GM12878 (cell line): ENCODE measurements at regions not wholly inside any gene's neighbourhood (a gene's known extent, or its start where the extent isn't known, plus 50 kb on each side); places are given as distances from the start of the nearest gene placed in this dataset.

Source experiments
- ATAC-seq: fragments of 200-7000 bp; cut with Tn5 transposase; 3 replicates; pipeline ENCODE4 v1.9.1; 2020; ENCODE audit warnings: mild to moderate bottlenecking, moderate library complexity
- BruUV-seq: library from RNA; stranded (reverse); fragments of 400-500 nt; replicated peaks from 2 replicates; lab custom pipeline; 2021; lab: Mats Ljungman, UMichigan
- CTCF ChIA-PET: fragments of 300-600 bp; sonication (Branson Sonifier 250); formaldehyde crosslinking; extraction: SDS; loops from one replicate; lab custom pipeline; 2021; ENCODE audit warnings: inconsistent platforms; lab: Yijun Ruan, JAX
- POLR2A ChIA-PET: fragments of 350-600 bp; formaldehyde crosslinking; extraction: SDS; loops from one replicate; lab custom pipeline; 2021; ENCODE audit warnings: inconsistent platforms; lab: Charles Lee
- RAD21 ChIA-PET: fragments of 300-600 bp; sonication (Branson Sonifier 250); formaldehyde crosslinking; loops from one replicate; lab custom pipeline; 2023; ENCODE audit warnings: antibody characterized with exemption; ENCODE audit not compliant: unreplicated experiment; lab: Charles Lee
- SMC1A ChIA-PET: fragments of 300-600 bp; sonication (Branson Sonifier 250); formaldehyde crosslinking; loops from one replicate; lab custom pipeline; 2023; ENCODE audit not compliant: unreplicated experiment, uncharacterized antibody; lab: Charles Lee
- DNase-seq: peaks from one replicate; pipeline ENCODE4 v3.0.0-alpha.2; 2011; ENCODE audit warnings: low read depth, low spot score
- FAIRE-seq: peaks from 3 replicates; lab custom pipeline; 2011; peaks lifted over from hg19 to GRCh38; lab: Jason Lieb, UNC
- H2AFZ ChIP-seq: 2 replicates; pipeline ENCODE4 v1.6.0; 2011; ENCODE audit warnings: low read depth, low read length, control low read depth; ENCODE audit not compliant: control insufficient read depth
- H3K27ac ChIP-seq: 2 replicates; pipeline ENCODE4 v1.5.1; 2011; ENCODE audit warnings: control low read depth; ENCODE audit not compliant: control insufficient read depth, insufficient read depth
- H3K27me3 ChIP-seq, 2 experiments: replicated peaks in 1 of 2; 2 replicates each; pipeline versions ENCODE4 v1.6.0 to v1.6.1; 2011; ENCODE audit warnings: low read length in 1 of 2; ENCODE audit not compliant: control insufficient read depth in 2 of 2, insufficient read depth in 2 of 2
- H3K36me3 ChIP-seq, 2 experiments: 2 replicates each; pipeline ENCODE4 v1.5.1; 2011; ENCODE audit warnings: low read length in 1 of 2; ENCODE audit not compliant: control insufficient read depth in 2 of 2, insufficient read depth in 2 of 2
- H3K4me1 ChIP-seq: 2 replicates; pipeline ENCODE4 v1.6.1; 2011; ENCODE audit warnings: mild to moderate bottlenecking, low read length, moderate library complexity, mixed read lengths; ENCODE audit not compliant: control insufficient read depth, insufficient read depth
- H3K4me2 ChIP-seq: 2 replicates; pipeline ENCODE4 v1.6.0; 2011; ENCODE audit warnings: control low read depth; ENCODE audit not compliant: control insufficient read depth, insufficient read depth
- H3K4me3 ChIP-seq: fragments of 200-600 bp; sonication (generic); 2 replicates; pipeline ENCODE4 v1.5.1; 2016
- H3K79me2 ChIP-seq: 2 replicates; pipeline ENCODE4 v1.6.0; 2011; ENCODE audit warnings: low read length; ENCODE audit not compliant: control insufficient read depth, insufficient read depth
- H3K9ac ChIP-seq: 2 replicates; pipeline ENCODE4 v1.8.0; 2011; ENCODE audit warnings: low read length, control low read depth, mixed read lengths; ENCODE audit not compliant: control insufficient read depth, insufficient read depth
- H3K9me3 ChIP-seq: replicated peaks from 3 replicates; pipeline ENCODE4 v1.5.1; 2011; ENCODE audit warnings: mild to moderate bottlenecking, low read length; ENCODE audit not compliant: control insufficient read depth, insufficient read depth
- H4K20me1 ChIP-seq: 2 replicates; pipeline ENCODE4 v1.6.0; 2011; ENCODE audit not compliant: control insufficient read depth, insufficient read depth
- ASH2L ChIP-seq: fragments of 300-600, 200-600 bp; sonication (generic); IDR thresholded peaks from 2 replicates; pipeline ENCODE4 v1.6.1; 2017; ENCODE audit warnings: low read depth, mild to moderate bottlenecking, borderline replicate concordance
- CBX3 ChIP-seq: fragments of 200-600 bp; sonication (generic); IDR thresholded peaks from 2 replicates; pipeline ENCODE4 v1.6.1; 2016; ENCODE audit warnings: low read depth, borderline replicate concordance
- CHD4 ChIP-seq: fragments of 200-600 bp; sonication (generic); IDR thresholded peaks from 2 replicates; pipeline ENCODE4 v1.6.1; 2016; ENCODE audit warnings: mild to moderate bottlenecking
- EP300 ChIP-seq, 2 experiments: fragments of 150-350 bp in 1 of 2; IDR thresholded peaks; 2 replicates each; pipeline ENCODE4 v1.6.1; 2011 to 2012; ENCODE audit warnings: low read depth in 2 of 2, low read length in 2 of 2, borderline replicate concordance in 1 of 2, improper control_type of control experiment in 1 of 2, inconsistent platforms in 1 of 2; ENCODE audit not compliant: control insufficient read depth in 1 of 2
- ETV6 ChIP-seq, 2 experiments: fragments of 450-650 bp in 1 of 2; IDR thresholded peaks in 1 of 2; conservative IDR thresholded peaks in 1 of 2; 2 replicates each; pipeline ENCODE4 v1.6.1; 2014; ENCODE audit warnings: antibody characterized with exemption in 1 of 2, borderline replicate concordance in 1 of 2, low read depth in 1 of 2, mild to moderate bottlenecking in 1 of 2, moderate library complexity in 1 of 2
- FOXK2 ChIP-seq: fragments of 450-650 bp; IDR thresholded peaks from 2 replicates; pipeline ENCODE4 v1.6.1; 2017; ENCODE audit warnings: mild to moderate bottlenecking, moderate library complexity
- JUND ChIP-seq: IDR thresholded peaks from 2 replicates; pipeline ENCODE4 v1.6.1; 2012; ENCODE audit warnings: low read depth, mild to moderate bottlenecking, low read length, improper control_type of control experiment, moderate library complexity
- MXI1 ChIP-seq: fragments of 150-350 bp; IDR thresholded peaks from 2 replicates; pipeline ENCODE4 v1.6.1; 2011; ENCODE audit warnings: low read depth, mild to moderate bottlenecking, inconsistent platforms, low read length, improper control_type of control experiment
- NR2C2 ChIP-seq: IDR thresholded peaks from 2 replicates; pipeline ENCODE4 v1.6.1; 2011; ENCODE audit warnings: borderline replicate concordance, low read depth; ENCODE audit not compliant: control insufficient read depth, insufficient read length
- SMARCA5 ChIP-seq: fragments of 450-650 bp; IDR thresholded peaks from 2 replicates; pipeline ENCODE4 v1.6.1; 2017; ENCODE audit warnings: mild to moderate bottlenecking
- WGBS: methylation state at CpG from one replicate; pipeline ENCODE4 v1.1.6; 2016; ENCODE audit warnings: low lambda C conversion rate; ENCODE audit not compliant: insufficient replicate concordance, insufficient coverage; ENCODE audit errors: missing lambda C conversion rate; 5-methylcytosine and 5-hydroxymethylcytosine counted together
- in situ Hi-C: fragments of 300-500 bp; cut with MboI; formaldehyde crosslinking; loops from 9 replicates; pipeline ENCODE4 v1.14.3; 2018; ENCODE audit warnings: mixed read lengths
- intact Hi-C: fragments of 100-400 bp; cut with micrococcal nuclease; formaldehyde crosslinking; loops from one replicate; pipeline ENCODE4 v1.14.2; 2022; ENCODE audit not compliant: unreplicated experiment
- TF ChIP-seq, protein P1 (sequence below): fragments of 150-350 bp; IDR thresholded peaks from 2 replicates; pipeline ENCODE4 v1.6.1; 2016; ENCODE audit warnings: low read depth, low read length
- TF ChIP-seq, protein P2 (sequence below): fragments of 450-650 bp; IDR thresholded peaks from 2 replicates; pipeline ENCODE4 v1.6.1; 2017; ENCODE audit warnings: mild to moderate bottlenecking, moderate library complexity

DNA sequence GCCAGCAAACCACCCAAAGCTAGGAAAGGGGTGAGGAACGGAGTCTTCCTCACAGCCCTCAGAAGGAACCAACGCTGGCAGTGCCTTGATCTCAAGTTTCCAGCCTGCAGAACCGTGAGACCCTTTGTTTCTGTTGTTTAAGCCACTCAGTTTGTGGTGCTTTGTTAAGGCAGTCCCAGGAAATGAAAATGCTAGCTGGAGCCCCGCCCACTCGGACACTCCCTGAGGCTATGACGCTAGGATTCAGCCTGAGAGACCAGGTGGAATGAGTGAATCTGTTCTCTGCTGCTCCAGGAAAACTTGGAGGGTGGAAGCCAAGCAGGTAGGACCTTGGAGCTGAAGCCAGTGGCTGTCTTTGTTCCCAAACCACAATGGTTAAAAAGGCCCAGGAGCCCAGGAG lies 196.5 kb upstream of the POU3F1 start (continued):
- no peak for TF ChIP-seq ASH2L
- no peak for TF ChIP-seq EP300 (IDR thresholded peaks at IDR 0.05; ENCODE audit: borderline replicate concordance in 1 of 2, control insufficient read depth in 1 of 2, low read depth in 2 of 2, low read length in 2 of 2)
- TF ChIP-seq MXI1, result no peak
- TF ChIP-seq, protein P1, sequence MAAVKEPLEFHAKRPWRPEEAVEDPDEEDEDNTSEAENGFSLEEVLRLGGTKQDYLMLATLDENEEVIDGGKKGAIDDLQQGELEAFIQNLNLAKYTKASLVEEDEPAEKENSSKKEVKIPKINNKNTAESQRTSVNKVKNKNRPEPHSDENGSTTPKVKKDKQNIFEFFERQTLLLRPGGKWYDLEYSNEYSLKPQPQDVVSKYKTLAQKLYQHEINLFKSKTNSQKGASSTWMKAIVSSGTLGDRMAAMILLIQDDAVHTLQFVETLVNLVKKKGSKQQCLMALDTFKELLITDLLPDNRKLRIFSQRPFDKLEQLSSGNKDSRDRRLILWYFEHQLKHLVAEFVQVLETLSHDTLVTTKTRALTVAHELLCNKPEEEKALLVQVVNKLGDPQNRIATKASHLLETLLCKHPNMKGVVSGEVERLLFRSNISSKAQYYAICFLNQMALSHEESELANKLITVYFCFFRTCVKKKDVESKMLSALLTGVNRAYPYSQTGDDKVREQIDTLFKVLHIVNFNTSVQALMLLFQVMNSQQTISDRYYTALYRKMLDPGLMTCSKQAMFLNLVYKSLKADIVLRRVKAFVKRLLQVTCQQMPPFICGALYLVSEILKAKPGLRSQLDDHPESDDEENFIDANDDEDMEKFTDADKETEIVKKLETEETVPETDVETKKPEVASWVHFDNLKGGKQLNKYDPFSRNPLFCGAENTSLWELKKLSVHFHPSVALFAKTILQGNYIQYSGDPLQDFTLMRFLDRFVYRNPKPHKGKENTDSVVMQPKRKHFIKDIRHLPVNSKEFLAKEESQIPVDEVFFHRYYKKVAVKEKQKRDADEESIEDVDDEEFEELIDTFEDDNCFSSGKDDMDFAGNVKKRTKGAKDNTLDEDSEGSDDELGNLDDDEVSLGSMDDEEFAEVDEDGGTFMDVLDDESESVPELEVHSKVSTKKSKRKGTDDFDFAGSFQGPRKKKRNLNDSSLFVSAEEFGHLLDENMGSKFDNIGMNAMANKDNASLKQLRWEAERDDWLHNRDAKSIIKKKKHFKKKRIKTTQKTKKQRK, result no peak
- TF ChIP-seq CHD4, result no peak
- TF ChIP-seq SMARCA5, result no peak
- TF ChIP-seq NR2C2, result no peak
- TF ChIP-seq JUND, result no peak

DNA sequence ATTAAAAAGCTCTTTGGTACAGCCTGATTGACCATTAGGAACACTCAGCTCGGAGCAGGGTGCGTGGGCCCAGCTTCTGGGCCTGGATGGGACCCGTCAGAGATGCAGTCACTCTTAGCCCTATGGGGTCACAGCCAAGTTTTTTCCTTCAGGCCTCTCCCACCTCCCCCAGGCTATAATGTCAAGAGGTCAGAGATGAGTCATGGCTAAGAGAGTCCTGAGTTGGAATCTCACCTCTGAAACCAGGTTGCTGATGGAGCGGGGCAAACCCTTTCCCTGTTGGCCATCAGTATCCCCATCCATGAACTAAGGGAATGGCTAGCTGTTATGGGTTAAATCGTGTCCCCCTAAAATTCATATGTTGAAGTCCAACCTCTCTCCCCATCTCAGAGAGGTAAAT lies 195.9 kb upstream of the POU3F1 start:
- intact Hi-C loops, result no loop called here
- WGBS, result 39% methylated on average over 5 of the region's 5 CpGs
- POLR2A ChIA-PET, result no interaction called here
- TF ChIP-seq, protein P2, sequence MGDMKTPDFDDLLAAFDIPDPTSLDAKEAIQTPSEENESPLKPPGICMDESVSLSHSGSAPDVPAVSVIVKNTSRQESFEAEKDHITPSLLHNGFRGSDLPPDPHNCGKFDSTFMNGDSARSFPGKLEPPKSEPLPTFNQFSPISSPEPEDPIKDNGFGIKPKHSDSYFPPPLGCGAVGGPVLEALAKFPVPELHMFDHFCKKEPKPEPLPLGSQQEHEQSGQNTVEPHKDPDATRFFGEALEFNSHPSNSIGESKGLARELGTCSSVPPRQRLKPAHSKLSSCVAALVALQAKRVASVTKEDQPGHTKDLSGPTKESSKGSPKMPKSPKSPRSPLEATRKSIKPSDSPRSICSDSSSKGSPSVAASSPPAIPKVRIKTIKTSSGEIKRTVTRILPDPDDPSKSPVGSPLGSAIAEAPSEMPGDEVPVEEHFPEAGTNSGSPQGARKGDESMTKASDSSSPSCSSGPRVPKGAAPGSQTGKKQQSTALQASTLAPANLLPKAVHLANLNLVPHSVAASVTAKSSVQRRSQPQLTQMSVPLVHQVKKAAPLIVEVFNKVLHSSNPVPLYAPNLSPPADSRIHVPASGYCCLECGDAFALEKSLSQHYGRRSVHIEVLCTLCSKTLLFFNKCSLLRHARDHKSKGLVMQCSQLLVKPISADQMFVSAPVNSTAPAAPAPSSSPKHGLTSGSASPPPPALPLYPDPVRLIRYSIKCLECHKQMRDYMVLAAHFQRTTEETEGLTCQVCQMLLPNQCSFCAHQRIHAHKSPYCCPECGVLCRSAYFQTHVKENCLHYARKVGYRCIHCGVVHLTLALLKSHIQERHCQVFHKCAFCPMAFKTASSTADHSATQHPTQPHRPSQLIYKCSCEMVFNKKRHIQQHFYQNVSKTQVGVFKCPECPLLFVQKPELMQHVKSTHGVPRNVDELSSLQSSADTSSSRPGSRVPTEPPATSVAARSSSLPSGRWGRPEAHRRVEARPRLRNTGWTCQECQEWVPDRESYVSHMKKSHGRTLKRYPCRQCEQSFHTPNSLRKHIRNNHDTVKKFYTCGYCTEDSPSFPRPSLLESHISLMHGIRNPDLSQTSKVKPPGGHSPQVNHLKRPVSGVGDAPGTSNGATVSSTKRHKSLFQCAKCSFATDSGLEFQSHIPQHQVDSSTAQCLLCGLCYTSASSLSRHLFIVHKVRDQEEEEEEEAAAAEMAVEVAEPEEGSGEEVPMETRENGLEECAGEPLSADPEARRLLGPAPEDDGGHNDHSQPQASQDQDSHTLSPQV, result no peak
- TF ChIP-seq FOXK2, result no peak
- no peak for TF ChIP-seq ETV6 (conservative IDR thresholded peaks at IDR 0.05 in 1 of 2, IDR thresholded peaks at IDR 0.05 in 1 of 2; ENCODE audit: borderline replicate concordance in 1 of 2, low read depth in 1 of 2)
- TF ChIP-seq CBX3, result no peak

More for the DNA sequence above, 195.9 kb upstream of the POU3F1 start:
- ATAC-seq (no peak), FAIRE-seq (no peak), DNase-seq (no peak)
- Histone ChIP-seq H4K20me1 (no peaks in the 10 kb centered on the region), H3K27ac (no peak overlapping the region), H3K4me2 (no peak overlapping the region), H3K4me1 (no peaks in the 10 kb centered on the region), H3K4me3 (no peak overlapping the region), H2AFZ (no peak overlapping the region), H3K36me3 (no peaks in the 10 kb centered on the region), H3K9ac (no peak overlapping the region), H3K79me2 (no peaks in the 10 kb centered on the region), H3K27me3 (peaks cover 3 to 5% of the 10 kb centered on the region in 2 experiments; a peak in 2 of 4 replicates), H3K9me3 (no peaks in the 10 kb centered on the region)
- in situ Hi-C loops, result loop anchor here (5.0 kb wide), 1 partner anchor 50 kb away; no protein-coding TSS in a partner anchor
- CTCF ChIA-PET, result no interaction called here
- RAD21 ChIA-PET, result interaction anchor here (0.8 to 1.3 kb wide), 2 partner anchors 69 to 593 kb away, joined by 3 read pairs; no protein-coding TSS in a partner anchor
- BruUV-seq, result no TSS peak
- SMC1A ChIA-PET, result interaction anchor here (0.6 to 1.2 kb wide), 3 partner anchors 164 to 279 kb away, joined by 3 to 6 read pairs (median 3); no protein-coding TSS in a partner anchor
